ENCODE measurements at regions not wholly inside any gene's neighbourhood (a gene's known extent, or its start where the extent isn't known, plus 50 kb on each side); places are given as distances from the start of the nearest gene placed in this dataset.
A peak's percentile ranks its signal among the peaks of the same experiment; 100 is the strongest.

DNA sequence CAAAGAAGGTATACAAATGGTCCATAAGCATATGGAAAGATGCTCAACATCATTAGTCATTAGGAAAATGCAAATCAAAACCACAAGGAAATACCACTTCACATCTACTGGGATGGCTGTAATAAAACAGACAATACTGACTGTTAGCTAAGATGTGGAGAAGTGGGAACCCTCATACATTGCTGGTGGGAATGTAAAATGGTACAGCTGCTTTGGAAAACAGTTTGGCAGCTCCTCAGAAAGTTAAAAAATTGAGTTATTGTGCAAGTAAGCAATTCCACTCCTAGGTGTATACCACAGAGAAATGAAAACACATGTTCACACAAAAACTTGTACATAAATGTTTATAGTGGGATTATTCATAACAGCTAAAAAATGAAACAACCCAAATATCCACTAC is 173.0 kb upstream of the JAG1 start (continued):
- no peak for TF ChIP-seq CREM (CRISPR knock-in tag; IDR thresholded peaks at IDR 0.05)
- no peak for TF ChIP-seq SMAD4 (CRISPR knock-in tag; IDR thresholded peaks at IDR 0.05)
- TF ChIP-seq ZNF425 (CRISPR knock-in tag; conservative IDR thresholded peaks at IDR 0.05): no peak
- TF ChIP-seq ATF6 (CRISPR knock-in tag; IDR thresholded peaks at IDR 0.05): no peak
- no peak for TF ChIP-seq GABPB1 (CRISPR knock-in tag; IDR thresholded peaks at IDR 0.05)
- TF ChIP-seq ETV6 (CRISPR knock-in tag; IDR thresholded peaks at IDR 0.05): no peak
- no peak for TF ChIP-seq ZMAT4 (CRISPR knock-in tag; IDR thresholded peaks at IDR 0.05)
- TF ChIP-seq NR1H2 (CRISPR knock-in tag; IDR thresholded peaks at IDR 0.05): no peak
- TF ChIP-seq MAX (CRISPR knock-in tag; IDR thresholded peaks at IDR 0.05): no peak

GRCh38 chr20:10848810-10849370 is 175.1 kb upstream of the JAG1 start:
- H3K27me3 Mint-ChIP-seq (ENCODE audit: low read depth): no peaks in the 10 kb centered on the region; the same call in 1 of the 2 replicates
- TF ChIP-seq USF2 (CRISPR knock-in tag; IDR thresholded peaks at IDR 0.05): no peak
- H3K4me1 Mint-ChIP-seq: peaks cover 5% of the 10 kb centered on the region
- peaks cover 3% of the 10 kb centered on the region; the same call in 1 of the 2 replicates for H3K9me3 Mint-ChIP-seq
- DNase-seq (ENCODE audit: low spot score) (no peak), ATAC-seq (peak; percentile 59)
- CTCF ChIA-PET: interaction anchor here (0.5 kb wide), 1 partner anchor 109 kb away, joined by 3 read pairs; no protein-coding TSS in a partner anchor
- H3K27ac Mint-ChIP-seq: 0 out of 2 replicates have a peak overlapping the region, but pooled peaks have one; percentile 48
- H3K36me3 Mint-ChIP-seq: no peaks in the 10 kb centered on the region
- POLR2A ChIA-PET: no interaction called here
- no peak overlapping the region for H3K4me3 Mint-ChIP-seq

DNA sequence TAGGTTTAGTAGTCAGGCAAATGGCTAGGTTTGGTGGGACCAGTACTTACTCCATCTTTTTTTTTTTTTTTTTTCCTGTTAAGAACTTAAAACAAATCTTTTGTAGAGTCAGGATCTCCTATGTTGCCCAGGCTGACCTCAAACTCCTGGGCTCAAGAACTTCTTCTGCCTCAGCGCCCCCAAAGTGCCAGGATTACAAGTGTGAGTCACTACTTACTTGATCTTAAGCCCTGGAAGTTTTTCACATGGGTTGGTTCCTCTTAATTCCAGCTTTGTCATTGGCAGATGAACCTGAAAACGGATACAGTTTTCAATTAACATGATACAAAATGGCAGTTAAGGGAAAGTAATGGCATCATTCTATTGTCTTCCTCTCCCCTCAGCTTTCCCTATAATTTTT is 179.4 kb upstream of the JAG1 start:
- Mint-ChIP-seq H3K4me1 (peaks cover 5% of the 10 kb centered on the region), H3K27me3 (ENCODE audit: low read depth) (no peaks in the 10 kb centered on the region; the same call in 1 of the 2 replicates), H3K27ac (no peak overlapping the region), H3K4me3 (no peak overlapping the region), H3K36me3 (no peaks in the 10 kb centered on the region), H3K9me3 (no peaks in the 10 kb centered on the region)
- ChIA-PET CTCF (interaction anchor here (0.6 kb wide), 1 partner anchor 59 kb away, joined by 3 read pairs; no protein-coding TSS in a partner anchor), POLR2A (no interaction called here)
- no peak for TF ChIP-seq EMX1 (CRISPR knock-in tag; IDR thresholded peaks at IDR 0.05)
- TF ChIP-seq, protein P1, sequence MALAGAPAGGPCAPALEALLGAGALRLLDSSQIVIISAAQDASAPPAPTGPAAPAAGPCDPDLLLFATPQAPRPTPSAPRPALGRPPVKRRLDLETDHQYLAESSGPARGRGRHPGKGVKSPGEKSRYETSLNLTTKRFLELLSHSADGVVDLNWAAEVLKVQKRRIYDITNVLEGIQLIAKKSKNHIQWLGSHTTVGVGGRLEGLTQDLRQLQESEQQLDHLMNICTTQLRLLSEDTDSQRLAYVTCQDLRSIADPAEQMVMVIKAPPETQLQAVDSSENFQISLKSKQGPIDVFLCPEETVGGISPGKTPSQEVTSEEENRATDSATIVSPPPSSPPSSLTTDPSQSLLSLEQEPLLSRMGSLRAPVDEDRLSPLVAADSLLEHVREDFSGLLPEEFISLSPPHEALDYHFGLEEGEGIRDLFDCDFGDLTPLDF (CRISPR knock-in tag; IDR thresholded peaks at IDR 0.05): no peak
- TF ChIP-seq ERG (CRISPR knock-in tag; IDR thresholded peaks at IDR 0.05): no peak
- TF ChIP-seq NFYB (CRISPR knock-in tag; conservative IDR thresholded peaks at IDR 0.05; ENCODE audit: low read depth): no peak
- no peak for TF ChIP-seq ZNF121 (CRISPR knock-in tag; IDR thresholded peaks at IDR 0.05)
- no peak for TF ChIP-seq RELA (CRISPR knock-in tag; IDR thresholded peaks at IDR 0.05; ENCODE audit: borderline replicate concordance)
- ATAC-seq: no peak
- no peak for DNase-seq (ENCODE audit: low spot score)
